ENCODE measurements at regions not wholly inside any gene's neighbourhood (a gene's known extent, or its start where the extent isn't known, plus 50 kb on each side); places are given as distances from the start of the nearest gene placed in this dataset.

GRCh38 chr2:216583147-216583546 lies 50.1 kb upstream of the IGFBP2 start:
- no peak for DNase-seq
- Histone ChIP-seq H3K27me3 (no peaks in the 10 kb centered on the region), H3K9me3 (peaks cover 2% of the 10 kb centered on the region; the same call in 1 of the 2 replicates), H3K4me1 (peaks cover 1% of the 10 kb centered on the region; the same call in 1 of the 2 replicates), H3K36me3 (no peaks in the 10 kb centered on the region), H3K4me3 (ENCODE audit: low read depth, low read length) (no peak overlapping the region)
- TF ChIP-seq CTCF (IDR thresholded peaks at IDR 0.05; ENCODE audit: low read depth, low read length) = no peak

All from BE2C (cell line).